ENCODE measurements at regions not wholly inside any gene's neighbourhood (a gene's known extent, or its start where the extent isn't known, plus 50 kb on each side); places are given as distances from the start of the nearest gene placed in this dataset.

- H3K4me3 Mint-ChIP-seq = no peak overlapping the region
- no peaks in the 10 kb centered on the region for H3K36me3 Mint-ChIP-seq (ENCODE audit: low read depth)
- H3K9me3 Mint-ChIP-seq = no peaks in the 10 kb centered on the region
- DNase-seq (no peak), ATAC-seq (no peak)
- no peaks in the 10 kb centered on the region for H3K4me1 Mint-ChIP-seq
- no peak overlapping the region for H3K27ac Mint-ChIP-seq
- peaks cover 15% of the 10 kb centered on the region for H3K27me3 Mint-ChIP-seq
Observed at GRCh38 chr11:119501777-119502405, 78.9 kb upstream of the THY1 start.

GRCh38 chr11:119497717-119498116 is 74.7 kb upstream of the THY1 start:
- Mint-ChIP-seq H3K36me3 (ENCODE audit: low read depth) (no peaks in the 10 kb centered on the region), H3K27ac (no peak overlapping the region), H3K4me1 (no peaks in the 10 kb centered on the region), H3K27me3 (peaks cover 13% of the 10 kb centered on the region), H3K4me3 (no peak overlapping the region), H3K9me3 (no peaks in the 10 kb centered on the region)
- ATAC-seq = no peak
- no peak for DNase-seq

- no peaks in the 10 kb centered on the region for H3K36me3 Mint-ChIP-seq (ENCODE audit: low read depth)
- H3K9me3 Mint-ChIP-seq = no peaks in the 10 kb centered on the region
- DNase-seq = no peak
- no peak overlapping the region for H3K27ac Mint-ChIP-seq
- H3K4me1 Mint-ChIP-seq = no peaks in the 10 kb centered on the region
- no peak for ATAC-seq
- peaks cover 13% of the 10 kb centered on the region for H3K27me3 Mint-ChIP-seq
- H3K4me3 Mint-ChIP-seq = no peak overlapping the region
Observed at GRCh38 chr11:119496997-119497396, 74.0 kb upstream of the THY1 start.

GRCh38 chr11:119496469-119496868 is 73.5 kb upstream of the THY1 start:
- no peak for DNase-seq
- Mint-ChIP-seq H3K36me3 (ENCODE audit: low read depth) (no peaks in the 10 kb centered on the region), H3K4me1 (no peaks in the 10 kb centered on the region), H3K9me3 (no peaks in the 10 kb centered on the region), H3K27ac (no peak overlapping the region), H3K4me3 (no peak overlapping the region), H3K27me3 (peaks cover 10% of the 10 kb centered on the region)
- ATAC-seq = no peak

GRCh38 chr11:119493712-119494111 is 70.7 kb upstream of the THY1 start:
- Mint-ChIP-seq H3K4me1 (no peaks in the 10 kb centered on the region), H3K27me3 (peaks cover 5% of the 10 kb centered on the region), H3K27ac (no peak overlapping the region), H3K4me3 (no peak overlapping the region), H3K36me3 (ENCODE audit: low read depth) (no peaks in the 10 kb centered on the region), H3K9me3 (no peaks in the 10 kb centered on the region)
- DNase-seq = no peak
- no peak for ATAC-seq

- no peak overlapping the region for H3K27ac Mint-ChIP-seq
- H3K4me1 Mint-ChIP-seq = no peaks in the 10 kb centered on the region
- H3K9me3 Mint-ChIP-seq = no peaks in the 10 kb centered on the region
- no peak for DNase-seq
- ATAC-seq = no peak
- H3K27me3 Mint-ChIP-seq = peaks cover 6% of the 10 kb centered on the region
- H3K4me3 Mint-ChIP-seq = no peak overlapping the region
- H3K36me3 Mint-ChIP-seq (ENCODE audit: low read depth) = no peaks in the 10 kb centered on the region
Observed at GRCh38 chr11:119491753-119492510, 69.0 kb upstream of the THY1 start.

GRCh38 chr11:119490253-119491006 is 67.5 kb upstream of the THY1 start:
- no peak for ATAC-seq

GRCh38 chr11:119489087-119489486 is 66.1 kb upstream of the THY1 start:
- Mint-ChIP-seq H3K36me3 (ENCODE audit: low read depth) (no peaks in the 10 kb centered on the region), H3K9me3 (no peaks in the 10 kb centered on the region), H3K27me3 (peaks cover 8% of the 10 kb centered on the region), H3K27ac (no peak overlapping the region), H3K4me1 (no peaks in the 10 kb centered on the region), H3K4me3 (no peak overlapping the region)
- DNase-seq = no peak
- no peak for ATAC-seq

More at GRCh38 chr11:119490253-119491006, 67.5 kb upstream of the THY1 start:
- Mint-ChIP-seq H3K9me3 (no peaks in the 10 kb centered on the region), H3K4me1 (no peaks in the 10 kb centered on the region), H3K4me3 (no peak overlapping the region), H3K36me3 (ENCODE audit: low read depth) (no peaks in the 10 kb centered on the region), H3K27me3 (peaks cover 6% of the 10 kb centered on the region), H3K27ac (no peak overlapping the region)
- no peak for DNase-seq

GRCh38 chr11:119488256-119488995 is 65.5 kb upstream of the THY1 start:
- Mint-ChIP-seq H3K27ac (no peak overlapping the region), H3K27me3 (peaks cover 8% of the 10 kb centered on the region), H3K4me1 (no peaks in the 10 kb centered on the region), H3K9me3 (no peaks in the 10 kb centered on the region), H3K36me3 (ENCODE audit: low read depth) (no peaks in the 10 kb centered on the region), H3K4me3 (no peak overlapping the region)
- no peak for ATAC-seq
- DNase-seq = no peak

- Mint-ChIP-seq H3K4me1 (no peaks in the 10 kb centered on the region), H3K27ac (no peak overlapping the region), H3K9me3 (no peaks in the 10 kb centered on the region), H3K36me3 (ENCODE audit: low read depth) (no peaks in the 10 kb centered on the region), H3K27me3 (peaks cover 11% of the 10 kb centered on the region), H3K4me3 (no peak overlapping the region)
- DNase-seq (no peak), ATAC-seq (no peak)
Observed at GRCh38 chr11:119486691-119487259, 63.8 kb upstream of the THY1 start.

- Mint-ChIP-seq H3K4me3 (no peak overlapping the region), H3K36me3 (ENCODE audit: low read depth) (no peaks in the 10 kb centered on the region), H3K27me3 (peaks cover 14% of the 10 kb centered on the region), H3K9me3 (no peaks in the 10 kb centered on the region), H3K27ac (no peak overlapping the region), H3K4me1 (no peaks in the 10 kb centered on the region)
- ATAC-seq = no peak
- DNase-seq = no peak
Observed at GRCh38 chr11:119486016-119486415, 63.0 kb upstream of the THY1 start.

GRCh38 chr11:119484741-119485605 is 62.0 kb upstream of the THY1 start:
- H3K9me3 Mint-ChIP-seq = no peaks in the 10 kb centered on the region
- no peak for DNase-seq
- H3K36me3 Mint-ChIP-seq (ENCODE audit: low read depth) = no peaks in the 10 kb centered on the region
- no peaks in the 10 kb centered on the region for H3K4me1 Mint-ChIP-seq
- ATAC-seq = no peak
- H3K27me3 Mint-ChIP-seq = peaks cover 20% of the 10 kb centered on the region
- no peak overlapping the region for H3K27ac Mint-ChIP-seq
- no peak overlapping the region for H3K4me3 Mint-ChIP-seq

- Mint-ChIP-seq H3K27ac (no peak overlapping the region), H3K36me3 (ENCODE audit: low read depth) (no peaks in the 10 kb centered on the region), H3K27me3 (peaks cover 21% of the 10 kb centered on the region), H3K4me1 (no peaks in the 10 kb centered on the region), H3K9me3 (no peaks in the 10 kb centered on the region), H3K4me3 (no peak overlapping the region)
- no peak for DNase-seq
- no peak for ATAC-seq
Observed at GRCh38 chr11:119483881-119484371, 61.0 kb upstream of the THY1 start.
